ENCODE measurements at regions not wholly inside any gene's neighbourhood (a gene's known extent, or its start where the extent isn't known, plus 50 kb on each side); places are given as distances from the start of the nearest gene placed in this dataset.

DNA sequence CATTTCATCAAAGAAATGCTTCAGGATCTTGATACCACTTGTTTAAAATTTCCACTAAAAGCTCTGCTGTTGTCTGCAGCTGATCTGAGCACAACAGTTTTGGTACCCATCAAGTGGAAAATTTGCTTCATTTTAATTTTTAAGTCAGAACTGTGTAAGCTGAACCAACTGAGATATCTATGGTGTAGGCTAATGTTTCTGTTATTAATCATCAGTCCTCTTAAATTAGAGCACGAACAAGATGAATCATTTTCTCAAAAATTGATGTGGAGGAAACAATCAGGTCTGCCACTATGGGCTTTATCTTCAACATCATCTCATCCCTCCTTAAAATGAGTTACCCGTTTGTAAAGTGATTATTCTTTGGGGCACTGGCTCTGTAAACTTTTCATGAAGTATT, 221.5 kb upstream of the NBEA start:
- no peak overlapping the region for H3K4me3 ChIP-seq (ENCODE audit: low read depth, low read length)
- TF ChIP-seq, protein P1, sequence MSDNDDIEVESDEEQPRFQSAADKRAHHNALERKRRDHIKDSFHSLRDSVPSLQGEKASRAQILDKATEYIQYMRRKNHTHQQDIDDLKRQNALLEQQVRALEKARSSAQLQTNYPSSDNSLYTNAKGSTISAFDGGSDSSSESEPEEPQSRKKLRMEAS (IDR thresholded peaks at IDR 0.05; ENCODE audit: low read depth, low read length), result no peak
- TF ChIP-seq POLR2A (IDR thresholded peaks at IDR 0.05; ENCODE audit: extremely low read depth, insufficient read length) (no peak), MYC (IDR thresholded peaks at IDR 0.05; ENCODE audit: low read depth, low read length) (no peak)
- TF ChIP-seq, protein P2, sequence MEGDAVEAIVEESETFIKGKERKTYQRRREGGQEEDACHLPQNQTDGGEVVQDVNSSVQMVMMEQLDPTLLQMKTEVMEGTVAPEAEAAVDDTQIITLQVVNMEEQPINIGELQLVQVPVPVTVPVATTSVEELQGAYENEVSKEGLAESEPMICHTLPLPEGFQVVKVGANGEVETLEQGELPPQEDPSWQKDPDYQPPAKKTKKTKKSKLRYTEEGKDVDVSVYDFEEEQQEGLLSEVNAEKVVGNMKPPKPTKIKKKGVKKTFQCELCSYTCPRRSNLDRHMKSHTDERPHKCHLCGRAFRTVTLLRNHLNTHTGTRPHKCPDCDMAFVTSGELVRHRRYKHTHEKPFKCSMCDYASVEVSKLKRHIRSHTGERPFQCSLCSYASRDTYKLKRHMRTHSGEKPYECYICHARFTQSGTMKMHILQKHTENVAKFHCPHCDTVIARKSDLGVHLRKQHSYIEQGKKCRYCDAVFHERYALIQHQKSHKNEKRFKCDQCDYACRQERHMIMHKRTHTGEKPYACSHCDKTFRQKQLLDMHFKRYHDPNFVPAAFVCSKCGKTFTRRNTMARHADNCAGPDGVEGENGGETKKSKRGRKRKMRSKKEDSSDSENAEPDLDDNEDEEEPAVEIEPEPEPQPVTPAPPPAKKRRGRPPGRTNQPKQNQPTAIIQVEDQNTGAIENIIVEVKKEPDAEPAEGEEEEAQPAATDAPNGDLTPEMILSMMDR (IDR thresholded peaks at IDR 0.05; ENCODE audit: low read depth, low read length), result no peak
- no peak for DNase-seq (ENCODE audit: low read depth)

DNA sequence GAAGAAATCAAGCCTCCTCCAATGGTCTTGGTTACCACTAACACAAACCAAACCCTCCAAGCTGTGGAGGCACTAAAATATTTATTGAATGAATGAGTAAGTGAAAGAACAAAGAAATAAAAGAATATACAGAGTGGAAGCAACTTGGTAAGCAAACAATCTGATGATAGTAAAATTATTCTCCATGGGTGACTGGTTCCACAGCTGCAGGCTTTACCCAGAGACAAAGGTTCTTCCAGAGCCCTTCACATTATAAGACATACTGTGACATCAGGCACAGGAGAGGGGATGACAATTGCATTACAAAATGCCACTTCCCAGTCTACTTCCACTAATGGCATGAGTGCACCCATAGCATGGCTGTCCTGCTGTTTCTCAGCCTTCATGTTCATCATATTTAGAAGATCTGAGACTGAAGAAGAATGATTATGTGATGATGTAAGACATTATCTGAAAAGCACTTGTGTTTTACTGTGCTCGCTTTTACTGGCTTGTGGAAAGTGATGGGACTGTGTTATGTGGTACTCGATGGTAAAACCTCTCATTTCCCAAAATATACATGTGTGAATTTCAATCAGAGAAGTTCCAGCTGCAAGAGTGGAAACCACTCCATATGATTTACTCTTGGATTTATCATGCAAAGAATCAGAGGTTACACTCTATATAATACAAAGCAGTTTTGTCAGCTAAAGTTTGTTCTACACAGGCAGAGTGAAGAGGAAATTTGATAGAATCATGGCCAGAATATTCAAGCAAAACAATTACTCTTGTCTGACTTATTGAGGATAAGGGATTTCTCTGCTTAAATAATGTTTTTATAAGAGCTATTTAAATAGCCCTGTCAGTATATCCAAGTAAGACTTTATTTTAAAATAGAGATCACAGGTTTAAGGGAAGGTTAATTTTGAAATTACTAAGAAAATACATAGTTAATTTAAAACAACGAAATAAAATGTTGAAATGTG, 220.2 kb upstream of the NBEA start:
- DNase-seq (ENCODE audit: low read depth), result no peak
- no peak overlapping the region for H3K4me3 ChIP-seq (ENCODE audit: low read depth, low read length)
- TF ChIP-seq, protein P1 (IDR thresholded peaks at IDR 0.05; ENCODE audit: low read depth, low read length), result no peak
- TF ChIP-seq POLR2A (IDR thresholded peaks at IDR 0.05; ENCODE audit: extremely low read depth, insufficient read length) (no peak), MYC (IDR thresholded peaks at IDR 0.05; ENCODE audit: low read depth, low read length) (no peak)
- TF ChIP-seq, protein P2 (IDR thresholded peaks at IDR 0.05; ENCODE audit: low read depth, low read length), result no peak

DNA sequence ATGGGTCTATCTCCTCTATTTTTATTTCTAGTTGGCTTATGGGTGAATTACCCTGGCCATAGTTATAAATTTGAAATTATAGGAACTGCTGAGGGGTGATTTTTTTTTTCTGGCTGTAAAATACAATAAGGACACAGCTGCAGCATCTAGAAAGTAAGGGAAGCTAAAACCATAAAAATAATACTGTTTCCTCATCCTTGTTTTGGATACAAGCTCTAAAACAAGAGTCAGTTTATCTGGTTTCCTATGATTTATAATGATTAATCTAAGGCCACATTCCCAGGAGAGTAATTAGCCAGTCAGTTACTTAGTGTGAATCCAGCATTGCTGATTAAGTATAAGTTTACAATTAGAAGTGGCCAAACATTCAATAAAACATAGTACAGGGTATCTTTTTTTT, 219.1 kb upstream of the NBEA start:
- H3K4me3 ChIP-seq (ENCODE audit: low read depth, low read length), result no peak overlapping the region
- DNase-seq (ENCODE audit: low read depth), result no peak
- TF ChIP-seq, protein P1 (IDR thresholded peaks at IDR 0.05; ENCODE audit: low read depth, low read length), result no peak
- TF ChIP-seq POLR2A (IDR thresholded peaks at IDR 0.05; ENCODE audit: extremely low read depth, insufficient read length) (no peak), MYC (IDR thresholded peaks at IDR 0.05; ENCODE audit: low read depth, low read length) (no peak)
- TF ChIP-seq, protein P2 (IDR thresholded peaks at IDR 0.05; ENCODE audit: low read depth, low read length), result no peak

DNA sequence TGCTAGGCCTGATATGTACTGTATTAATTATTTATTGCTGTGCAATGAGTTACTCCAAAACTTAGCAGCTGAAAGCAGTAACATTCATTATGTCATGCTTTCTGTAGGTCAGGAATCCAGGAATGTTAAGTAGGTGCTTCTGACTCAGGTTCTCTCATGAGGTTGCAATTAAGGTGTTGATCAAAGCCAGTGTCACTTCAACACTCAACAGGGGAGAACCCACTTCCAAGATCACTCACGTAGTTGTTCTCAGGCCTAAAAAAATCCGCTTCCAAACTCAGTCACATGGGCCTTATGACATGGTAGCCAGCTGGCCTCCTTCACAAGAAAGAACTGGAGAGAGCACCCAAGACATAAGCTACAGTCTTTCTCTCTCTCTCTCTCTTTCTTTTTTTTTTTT, 211.1 kb upstream of the NBEA start:
- no peak for TF ChIP-seq MYC (IDR thresholded peaks at IDR 0.05; ENCODE audit: low read depth, low read length)
- TF ChIP-seq, protein P2 (IDR thresholded peaks at IDR 0.05; ENCODE audit: low read depth, low read length), result no peak
- no peak for DNase-seq (ENCODE audit: low read depth)
- no peak overlapping the region for H3K4me3 ChIP-seq (ENCODE audit: low read depth, low read length)

DNA sequence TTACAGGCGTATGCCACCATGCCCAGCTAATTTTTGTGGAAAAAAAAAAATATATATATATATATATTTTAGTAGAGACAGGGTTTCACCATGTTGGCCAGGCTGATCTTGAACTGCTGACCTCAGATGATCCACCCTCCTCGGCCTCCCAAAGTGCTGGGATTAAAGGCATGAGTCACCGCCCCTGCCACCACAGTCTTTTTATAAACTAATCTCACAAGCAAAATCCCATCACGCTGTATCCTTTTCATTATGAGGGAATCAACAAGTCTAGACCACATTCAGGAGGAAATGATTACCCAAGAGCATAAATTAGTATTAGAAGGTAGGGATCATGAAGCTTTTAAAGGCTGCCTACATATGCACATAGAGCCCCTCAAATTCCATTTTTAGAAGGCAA, 210.6 kb upstream of the NBEA start:
- TF ChIP-seq MYC (IDR thresholded peaks at IDR 0.05; ENCODE audit: low read depth, low read length), result no peak
- TF ChIP-seq POLR2A (IDR thresholded peaks at IDR 0.05; ENCODE audit: extremely low read depth, insufficient read length), result no peak
- no peak for DNase-seq (ENCODE audit: low read depth)
- no peak overlapping the region for H3K4me3 ChIP-seq (ENCODE audit: low read depth, low read length)

DNA sequence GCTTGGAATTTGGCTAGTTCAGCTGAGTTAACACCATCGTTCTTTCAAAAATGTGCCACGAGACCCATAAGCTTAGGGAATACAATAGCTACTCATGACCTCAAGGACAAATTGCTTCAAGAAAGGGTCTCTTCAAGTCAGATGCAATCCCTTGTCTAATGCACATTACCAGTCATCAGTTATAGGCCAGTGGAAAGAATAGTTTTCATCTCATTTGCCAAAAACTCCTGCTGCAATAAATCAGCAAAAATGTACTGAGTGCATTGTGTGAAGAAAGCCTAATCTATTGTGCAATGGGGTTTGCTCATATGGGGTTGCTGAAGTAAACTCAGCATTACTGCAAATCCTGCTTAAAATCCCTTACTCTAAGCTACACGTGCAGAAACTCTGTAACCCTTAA, 208.3 kb upstream of the NBEA start:
- peak; percentile 10 for DNase-seq (ENCODE audit: low read depth)
- TF ChIP-seq MYC (IDR thresholded peaks at IDR 0.05; ENCODE audit: low read depth, low read length), result no peak

DNA sequence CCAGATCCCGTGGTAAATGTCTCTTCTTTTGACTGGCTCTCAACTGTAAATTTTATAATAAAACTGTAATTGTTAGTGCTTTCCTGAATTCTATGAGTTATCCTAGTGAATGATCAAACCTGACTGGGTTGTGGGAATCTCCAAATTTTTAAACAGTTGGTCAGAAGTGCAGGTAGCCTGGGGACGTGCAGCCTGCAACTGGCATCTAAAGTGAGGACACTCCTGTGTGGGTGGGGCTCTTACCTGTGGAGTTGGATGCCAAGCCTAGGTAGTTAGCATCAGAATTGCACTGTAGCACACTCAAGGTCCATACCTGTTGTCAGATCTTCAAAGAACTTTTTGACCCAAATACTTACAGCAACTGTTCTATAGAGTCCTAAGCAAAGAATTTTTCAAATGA, 207.1 kb upstream of the NBEA start:
- no peak for TF ChIP-seq POLR2A (IDR thresholded peaks at IDR 0.05; ENCODE audit: extremely low read depth, insufficient read length)
- TF ChIP-seq, protein P2 (IDR thresholded peaks at IDR 0.05; ENCODE audit: low read depth, low read length), result no peak
- TF ChIP-seq, protein P1 (IDR thresholded peaks at IDR 0.05; ENCODE audit: low read depth, low read length), result no peak
- no peak for TF ChIP-seq MYC (IDR thresholded peaks at IDR 0.05; ENCODE audit: low read depth, low read length)
- DNase-seq (ENCODE audit: low read depth), result no peak

More for the DNA sequence above, 208.3 kb upstream of the NBEA start:
- no peak overlapping the region for H3K4me3 ChIP-seq (ENCODE audit: low read depth, low read length)

More for the DNA sequence above, 207.1 kb upstream of the NBEA start:
- no peak overlapping the region for H3K4me3 ChIP-seq (ENCODE audit: low read depth, low read length)
